NCI-H2107 treated with DMSO at 0.1 percent for 48 hours (cell line): ENCODE measurements at regions not wholly inside any gene's neighbourhood (a gene's known extent, or its start where the extent isn't known, plus 50 kb on each side); places are given as distances from the start of the nearest gene placed in this dataset.
"Not testable (repeated sequence)": the region's sequence is repeated elsewhere in the genome, so short reads cannot be mapped to it uniquely, and the experiment has no call there.

Experiments
- DNase-seq: peaks from one replicate; lab custom pipeline; 2025; ENCODE audit not compliant: unreplicated experiment; lab: John Stamatoyannopoulos, UW

- peak; percentile 16 for DNase-seq
Observed at GRCh38 chr3:35042210-35042991, 596.9 kb upstream of the ARPP21 start.

GRCh38 chr3:35043040-35043439 is 596.3 kb upstream of the ARPP21 start:
- no peak for DNase-seq

GRCh38 chr3:35044190-35044589 is 595.1 kb upstream of the ARPP21 start:
- DNase-seq = no peak

GRCh38 chr3:35045118-35045517 is 594.2 kb upstream of the ARPP21 start:
- no peak for DNase-seq

GRCh38 chr3:35064761-35065160 is 574.6 kb upstream of the ARPP21 start:
- no peak for DNase-seq

- DNase-seq = no peak
Observed at GRCh38 chr3:35065891-35066290, 573.4 kb upstream of the ARPP21 start.

GRCh38 chr3:35067750-35068149 is 571.6 kb upstream of the ARPP21 start:
- DNase-seq = no peak

- no peak for DNase-seq
Observed at GRCh38 chr3:35070088-35070487, 569.2 kb upstream of the ARPP21 start.

GRCh38 chr3:35071772-35072171 is 567.6 kb upstream of the ARPP21 start:
- no peak for DNase-seq

- DNase-seq = no peak
Observed at GRCh38 chr3:35078780-35079179, 560.5 kb upstream of the ARPP21 start.

GRCh38 chr3:35079403-35079802 is 559.9 kb upstream of the ARPP21 start:
- DNase-seq = no peak

GRCh38 chr3:35081899-35082298 is 557.4 kb upstream of the ARPP21 start:
- DNase-seq = no peak

GRCh38 chr3:35088943-35089342 is 550.4 kb upstream of the ARPP21 start:
- peak; percentile 80 for DNase-seq

- no peak for DNase-seq
Observed at GRCh38 chr3:35114686-35115085, 524.6 kb upstream of the ARPP21 start.

GRCh38 chr3:35120026-35120425 is 519.3 kb upstream of the ARPP21 start:
- DNase-seq = no peak

- DNase-seq = peak; percentile 7
Observed at GRCh38 chr3:35137612-35138011, 501.7 kb upstream of the ARPP21 start.

- DNase-seq = no peak
Observed at GRCh38 chr3:35141406-35141805, 497.9 kb upstream of the ARPP21 start.

GRCh38 chr3:35144011-35144410 is 495.3 kb upstream of the ARPP21 start:
- no peak for DNase-seq

- DNase-seq = not testable (repeated sequence)
Observed at GRCh38 chr3:35146256-35147035, 492.9 kb upstream of the ARPP21 start.

GRCh38 chr3:35183927-35184675 is 455.2 kb upstream of the ARPP21 start:
- no peak for DNase-seq

- DNase-seq = no peak
Observed at GRCh38 chr3:35184775-35185174, 454.6 kb upstream of the ARPP21 start.

GRCh38 chr3:35187908-35188307 is 451.4 kb upstream of the ARPP21 start:
- DNase-seq = no peak
